HUES48 (cell line): ENCODE measurements at regions not wholly inside any gene's neighbourhood (a gene's known extent, or its start where the extent isn't known, plus 50 kb on each side); places are given as distances from the start of the nearest gene placed in this dataset.
"Not testable (repeated sequence)": the region's sequence is repeated elsewhere in the genome, so short reads cannot be mapped to it uniquely, and the experiment has no call there.

ENCODE experiments used
- H3K27ac ChIP-seq: one replicate; pipeline ENCODE4 v1.7.0; 2013; ENCODE audit warnings: low read depth, low read length, inconsistent platforms
- H3K27me3 ChIP-seq: 2 replicates; pipeline ENCODE4 v1.6.1; 2013; ENCODE audit warnings: mild to moderate bottlenecking, low read length; ENCODE audit not compliant: control insufficient read depth, insufficient read depth
- H3K36me3 ChIP-seq: 2 replicates; pipeline ENCODE4 v1.6.1; 2013; ENCODE audit warnings: low read length; ENCODE audit not compliant: control insufficient read depth, insufficient read depth
- H3K4me1 ChIP-seq: 2 replicates; pipeline ENCODE4 v1.6.1; 2013; ENCODE audit warnings: mild to moderate bottlenecking, low read length; ENCODE audit not compliant: control insufficient read depth, insufficient read depth
- H3K4me3 ChIP-seq: 2 replicates; pipeline ENCODE4 v1.5.1; 2013; ENCODE audit warnings: mild to moderate bottlenecking, low read depth, low read length
- H3K9ac ChIP-seq: 2 replicates; pipeline ENCODE4 v1.6.1; 2013; ENCODE audit warnings: mild to moderate bottlenecking, low read depth, low read length, moderate library complexity
- H3K9me3 ChIP-seq: 2 replicates; pipeline ENCODE4 v1.6.1; 2013; ENCODE audit warnings: low read length; ENCODE audit not compliant: control insufficient read depth, insufficient read depth

DNA sequence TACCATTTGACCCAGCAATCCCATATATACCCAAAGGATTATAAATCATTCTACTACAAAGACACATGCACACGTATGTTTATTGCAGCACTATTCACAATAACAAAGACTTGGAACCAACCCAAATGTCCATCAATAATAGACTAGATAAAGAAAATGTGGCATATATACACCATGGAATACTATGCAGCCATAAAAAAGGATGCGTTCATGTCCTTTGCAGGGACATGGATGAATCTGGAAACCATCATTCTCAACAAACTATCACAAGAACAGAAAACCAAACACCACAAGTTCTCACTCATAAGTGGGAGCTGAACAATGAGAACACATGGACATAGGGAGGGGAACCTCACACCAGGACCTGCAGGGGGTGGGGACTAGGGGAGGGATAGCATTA, 130.6 kb upstream of the DUSP22 start:
- H3K9ac ChIP-seq, H3K27ac ChIP-seq, H3K4me3 ChIP-seq, H3K36me3 ChIP-seq, H3K27me3 ChIP-seq, H3K4me1 ChIP-seq: not testable (repeated sequence)
- peaks cover 16% of the 10 kb centered on the region; the same call in 1 of the 2 replicates for H3K9me3 ChIP-seq

DNA sequence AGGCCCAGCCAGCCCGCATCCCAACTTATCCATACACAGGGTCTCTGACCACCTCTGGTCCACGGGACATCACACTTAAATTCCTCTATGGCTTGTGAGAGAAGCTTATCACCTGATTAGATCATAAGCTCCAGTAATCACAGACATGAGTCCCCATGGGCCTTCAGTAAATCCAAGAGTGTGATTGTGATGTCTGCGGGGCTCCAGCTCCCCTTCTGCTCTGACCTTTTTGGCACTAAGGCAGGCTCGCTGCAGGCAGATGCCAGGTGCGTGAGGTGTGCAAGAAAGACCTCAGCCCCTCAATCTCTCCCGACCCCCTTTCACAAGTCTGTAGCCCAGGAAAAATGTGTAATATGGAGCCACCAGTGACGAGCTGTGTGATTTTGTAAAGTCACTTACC, 127.6 kb upstream of the DUSP22 start:
- Histone ChIP-seq H3K4me3 (no peak overlapping the region), H3K4me1 (no peaks in the 10 kb centered on the region)

DNA sequence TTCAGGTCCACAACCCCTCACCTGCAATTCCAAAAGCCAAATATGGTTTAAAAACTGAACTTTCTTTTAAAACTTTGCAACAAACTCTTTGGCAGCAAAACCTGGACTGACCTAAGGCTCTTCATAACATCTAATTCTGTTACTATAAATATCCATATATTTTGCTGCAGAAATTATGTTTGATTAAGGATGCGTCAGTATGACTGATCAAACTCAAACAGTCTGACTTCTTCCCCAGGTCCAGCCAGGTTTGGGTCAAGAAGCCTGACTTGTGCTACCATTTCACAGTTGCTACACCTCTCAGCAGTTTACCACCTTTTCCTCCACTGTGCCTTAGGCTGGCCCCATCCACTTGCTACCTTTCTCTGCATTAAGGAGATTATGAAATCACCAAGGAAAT, 127.0 kb upstream of the DUSP22 start:
- Histone ChIP-seq H3K27ac (no peak overlapping the region), H3K9ac (no peak overlapping the region), H3K36me3 (no peaks in the 10 kb centered on the region)

More for the DNA sequence above, 127.6 kb upstream of the DUSP22 start:
- Histone ChIP-seq H3K9me3 (peaks cover 9% of the 10 kb centered on the region; the same call in 1 of the 2 replicates), H3K36me3 (no peaks in the 10 kb centered on the region), H3K27ac (no peak overlapping the region), H3K9ac (no peak overlapping the region), H3K27me3 (no peaks in the 10 kb centered on the region)

GRCh38 chr6:165906-166305, 126.4 kb upstream of the DUSP22 start:
- H3K27me3 ChIP-seq: no peaks in the 10 kb centered on the region
- no peak overlapping the region for H3K4me3 ChIP-seq
- H3K9me3 ChIP-seq: peaks cover 9% of the 10 kb centered on the region; the same call in 1 of the 2 replicates
- no peaks in the 10 kb centered on the region for H3K4me1 ChIP-seq
- no peak overlapping the region for H3K27ac ChIP-seq
- H3K9ac ChIP-seq: no peak overlapping the region
- H3K36me3 ChIP-seq: no peaks in the 10 kb centered on the region

More for the DNA sequence above, 127.0 kb upstream of the DUSP22 start:
- no peaks in the 10 kb centered on the region for H3K4me1 ChIP-seq
- no peaks in the 10 kb centered on the region for H3K27me3 ChIP-seq
- no peak overlapping the region for H3K4me3 ChIP-seq
- H3K9me3 ChIP-seq: peaks cover 9% of the 10 kb centered on the region; the same call in 1 of the 2 replicates

DNA sequence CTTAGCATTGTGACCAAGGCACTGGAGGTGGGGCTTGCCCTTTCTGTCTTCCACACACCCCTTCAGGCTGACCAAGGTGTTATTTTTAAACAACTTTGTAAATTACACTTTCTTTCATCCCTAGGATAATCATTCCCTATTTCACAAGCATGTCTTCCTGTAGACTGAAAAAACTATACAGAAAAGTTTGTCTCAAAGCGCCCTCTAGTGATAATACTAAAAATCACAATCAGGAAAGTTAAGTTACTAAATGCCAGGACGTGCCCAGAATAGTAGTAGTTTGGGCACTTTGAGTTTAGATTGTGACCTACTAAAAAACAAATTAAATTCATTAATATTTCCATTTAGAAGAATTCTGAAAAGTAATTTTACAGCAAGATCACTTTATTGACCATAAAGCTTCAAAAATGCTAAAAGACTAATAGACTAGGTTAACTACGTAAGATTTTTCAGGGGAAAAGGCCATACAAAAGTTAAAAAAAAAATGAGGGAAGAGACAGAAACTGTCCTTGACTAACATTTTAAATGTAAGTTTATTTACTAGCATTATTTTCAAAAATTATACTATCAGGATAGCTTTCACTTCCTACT, 123.3 kb upstream of the DUSP22 start:
- Histone ChIP-seq H3K27me3 (no peaks in the 10 kb centered on the region), H3K4me3 (no peak overlapping the region), H3K4me1 (no peaks in the 10 kb centered on the region), H3K9ac (no peak overlapping the region), H3K9me3 (peaks cover 23% of the 10 kb centered on the region), H3K27ac (no peak overlapping the region), H3K36me3 (no peaks in the 10 kb centered on the region)

- Histone ChIP-seq H3K27ac (no peak overlapping the region), H3K36me3 (no peaks in the 10 kb centered on the region), H3K4me3 (no peak overlapping the region), H3K4me1 (no peaks in the 10 kb centered on the region), H3K9ac (no peak overlapping the region), H3K27me3 (no peaks in the 10 kb centered on the region), H3K9me3 (peaks cover 31% of the 10 kb centered on the region)
Observed at GRCh38 chr6:174036-174435, 118.3 kb upstream of the DUSP22 start.

DNA sequence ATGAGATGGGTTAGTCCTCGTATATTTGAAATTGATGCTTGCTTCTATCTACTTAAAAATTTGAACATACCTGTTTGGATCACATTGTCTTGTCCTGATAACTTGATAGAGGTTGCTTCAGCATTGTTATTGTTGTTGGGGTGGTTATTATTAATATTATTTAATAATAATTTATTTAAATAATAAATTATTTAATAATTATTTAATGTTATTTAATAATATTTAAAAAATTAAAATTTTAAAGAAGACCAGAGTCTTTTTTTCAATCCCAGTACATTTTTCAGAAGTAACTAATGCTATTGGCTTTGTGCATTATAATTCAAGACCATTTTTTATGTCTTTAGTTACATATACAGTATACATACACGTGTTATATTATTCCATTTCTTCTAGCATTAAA, 116.6 kb upstream of the DUSP22 start:
- Histone ChIP-seq H3K9me3 (peaks cover 34% of the 10 kb centered on the region), H3K9ac (no peak overlapping the region), H3K4me3 (no peak overlapping the region), H3K27me3 (no peaks in the 10 kb centered on the region), H3K4me1 (no peaks in the 10 kb centered on the region), H3K27ac (no peak overlapping the region), H3K36me3 (no peaks in the 10 kb centered on the region)

GRCh38 chr6:176766-177165, 115.5 kb upstream of the DUSP22 start:
- H3K4me3 ChIP-seq: no peak overlapping the region
- H3K36me3 ChIP-seq: no peaks in the 10 kb centered on the region
- no peak overlapping the region for H3K27ac ChIP-seq
- no peaks in the 10 kb centered on the region for H3K27me3 ChIP-seq
- H3K9ac ChIP-seq: no peak overlapping the region
- no peaks in the 10 kb centered on the region for H3K4me1 ChIP-seq
- peaks cover 32% of the 10 kb centered on the region for H3K9me3 ChIP-seq

DNA sequence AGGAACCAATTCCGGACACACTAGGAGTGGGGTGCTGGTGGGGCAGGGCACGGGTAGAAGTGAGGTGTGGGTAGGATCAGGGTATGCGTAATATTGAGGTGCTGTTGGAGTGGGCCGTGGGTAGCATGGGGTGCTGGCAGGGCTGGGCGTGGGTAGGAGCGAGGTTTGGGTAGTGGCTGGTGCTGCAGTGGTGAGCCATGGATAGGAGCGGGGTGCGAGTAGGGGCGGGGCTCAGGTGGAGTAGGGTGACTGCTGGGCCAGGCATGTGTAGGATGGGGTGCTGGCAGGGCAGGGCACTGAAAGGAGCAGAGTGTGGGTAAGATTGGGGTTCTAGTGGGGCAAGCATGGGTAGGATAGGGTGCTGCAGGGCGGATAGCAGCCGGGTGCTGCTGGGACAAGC, 114.2 kb upstream of the DUSP22 start:
- Histone ChIP-seq H3K9me3 (peaks cover 24% of the 10 kb centered on the region), H3K36me3 (no peaks in the 10 kb centered on the region), H3K27me3 (no peaks in the 10 kb centered on the region), H3K27ac (no peak overlapping the region), H3K9ac (no peak overlapping the region), H3K4me3 (no peak overlapping the region), H3K4me1 (no peaks in the 10 kb centered on the region)

DNA sequence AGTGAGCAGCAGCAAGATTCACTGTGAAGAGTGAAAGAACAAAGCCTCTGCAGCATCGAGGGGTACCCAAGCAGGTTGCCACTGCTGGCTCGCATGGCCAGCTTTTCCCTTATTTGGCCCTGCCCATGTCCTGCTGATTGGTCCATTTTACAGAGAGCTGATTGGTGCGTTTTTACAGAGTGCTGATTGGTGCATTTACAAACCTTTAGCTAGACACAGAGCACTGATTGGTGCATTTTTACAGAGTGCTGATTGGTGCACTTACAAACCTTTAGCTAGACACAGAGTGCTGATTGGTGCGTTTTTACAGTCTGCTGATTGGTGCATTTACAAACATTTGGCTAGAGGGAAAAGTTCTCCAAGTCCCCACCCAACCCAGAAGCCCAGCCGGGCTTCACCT, 113.4 kb upstream of the DUSP22 start:
- not testable (repeated sequence) for H3K4me1 ChIP-seq, H3K27me3 ChIP-seq, H3K4me3 ChIP-seq, H3K9ac ChIP-seq, H3K36me3 ChIP-seq, H3K27ac ChIP-seq
- H3K9me3 ChIP-seq: peaks cover 20% of the 10 kb centered on the region

DNA sequence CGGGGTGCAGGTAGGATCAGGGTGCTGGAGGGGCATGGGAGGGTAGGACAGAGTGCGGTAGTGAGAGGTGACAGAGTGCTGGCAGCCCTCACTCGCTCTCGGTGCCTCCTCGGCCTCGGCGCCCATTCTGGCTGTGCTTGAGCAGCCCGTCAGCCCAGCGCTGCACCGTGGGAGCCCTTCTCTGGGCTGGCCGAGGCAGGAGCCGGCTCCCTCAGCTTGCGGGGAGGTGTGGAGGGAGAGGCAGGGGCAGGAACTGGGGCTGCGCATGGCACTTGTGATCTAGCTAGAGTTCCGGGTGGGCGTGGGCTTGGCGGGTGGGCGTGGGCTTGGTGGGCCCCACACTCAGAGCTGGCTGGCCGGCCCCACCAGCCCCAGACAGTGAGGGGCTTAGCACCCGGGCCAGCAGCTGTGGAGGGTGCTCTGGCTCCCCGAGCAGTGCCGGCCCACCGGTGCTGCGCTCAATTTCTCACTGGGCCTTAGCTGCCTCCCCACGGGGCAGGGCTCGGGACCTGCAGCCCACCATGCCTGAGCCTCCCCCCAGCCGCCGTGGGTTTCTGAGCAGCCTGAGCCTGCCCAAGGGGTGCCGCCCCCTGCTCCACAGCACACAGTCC, 112.8 kb upstream of the DUSP22 start:
- Histone ChIP-seq H3K9me3 (peaks cover 19% of the 10 kb centered on the region), H3K4me1 (no peaks in the 10 kb centered on the region), H3K27me3 (no peaks in the 10 kb centered on the region), H3K4me3 (no peak overlapping the region), H3K9ac (no peak overlapping the region), H3K36me3 (no peaks in the 10 kb centered on the region), H3K27ac (no peak overlapping the region)
